Trophoblast cell (in vitro differentiated cells and primary cell): ENCODE measurements at regions not wholly inside any gene's neighbourhood (a gene's known extent, or its start where the extent isn't known, plus 50 kb on each side); places are given as distances from the start of the nearest gene placed in this dataset.
"Not testable (repeated sequence)": the region's sequence is repeated elsewhere in the genome, so short reads cannot be mapped to it uniquely, and the experiment has no call there.

Experiments
- DNase-seq, 2 donors: peaks; one replicate each; pipeline ENCODE4 v3.0.0-alpha.2; 2016
- H2AFZ ChIP-seq: 2 replicates; pipeline ENCODE4 v1.6.1; 2013; ENCODE audit warnings: low read length, moderate library complexity, mild to moderate bottlenecking; ENCODE audit not compliant: insufficient read depth, poor library complexity
- H2AK5ac ChIP-seq: 2 replicates; pipeline ENCODE4 v1.6.1; 2013; ENCODE audit warnings: mild to moderate bottlenecking, low read length
- H2BK120ac ChIP-seq: 2 replicates; pipeline ENCODE4 v1.6.1; 2013; ENCODE audit warnings: low read length, mild to moderate bottlenecking, moderate library complexity; ENCODE audit not compliant: insufficient read depth, poor library complexity
- H2BK12ac ChIP-seq: 2 replicates; pipeline ENCODE4 v1.6.1; 2013; ENCODE audit warnings: mild to moderate bottlenecking, low read length, moderate library complexity
- H2BK5ac ChIP-seq: 2 replicates; pipeline ENCODE4 v1.6.1; 2013; ENCODE audit warnings: low read length, low read depth, moderate library complexity, mild to moderate bottlenecking; ENCODE audit not compliant: poor library complexity
- H3K14ac ChIP-seq: 2 replicates; pipeline ENCODE4 v1.6.1; 2013; ENCODE audit warnings: mild to moderate bottlenecking, low read length
- H3K18ac ChIP-seq: 2 replicates; pipeline ENCODE4 v1.6.1; 2013; ENCODE audit warnings: mild to moderate bottlenecking, low read length
- H3K23ac ChIP-seq: 2 replicates; pipeline ENCODE4 v1.6.1; 2013; ENCODE audit warnings: low read length
- H3K27ac ChIP-seq: 2 replicates; pipeline ENCODE4 v1.5.1; 2013; ENCODE audit warnings: low read depth, mild to moderate bottlenecking, inconsistent platforms, low read length, moderate library complexity
- H3K27me3 ChIP-seq: 2 replicates; pipeline ENCODE4 v1.6.1; 2013; ENCODE audit warnings: inconsistent platforms, mild to moderate bottlenecking, low read length, moderate library complexity; ENCODE audit not compliant: insufficient read depth
- H3K36me3 ChIP-seq, 2 experiments: 1 replicate in 1 of 2; 2 replicates in 1 of 2; pipeline ENCODE4 v1.6.1; 2013; ENCODE audit warnings: low read length in 2 of 2, mild to moderate bottlenecking in 2 of 2, moderate library complexity in 1 of 2; ENCODE audit not compliant: insufficient read depth in 2 of 2, control insufficient read depth in 1 of 2
- H3K4ac ChIP-seq: 2 replicates; pipeline ENCODE4 v1.6.1; 2013; ENCODE audit warnings: low read depth, mild to moderate bottlenecking, low read length, moderate library complexity
- H3K4me1 ChIP-seq, 2 experiments: 1 replicate in 1 of 2; 2 replicates in 1 of 2; pipeline ENCODE4 v1.6.1; 2013; ENCODE audit warnings: low read length in 2 of 2, mild to moderate bottlenecking in 2 of 2, moderate library complexity in 1 of 2; ENCODE audit not compliant: insufficient read depth in 2 of 2, control insufficient read depth in 1 of 2
- H3K4me2 ChIP-seq: 2 replicates; pipeline ENCODE4 v1.6.1; 2013; ENCODE audit warnings: inconsistent platforms, mild to moderate bottlenecking, low read length, moderate library complexity
- H3K4me3 ChIP-seq: 2 replicates; pipeline ENCODE4 v1.5.1; 2013; ENCODE audit warnings: mild to moderate bottlenecking, low read depth, low read length, inconsistent platforms
- H3K79me1 ChIP-seq: one replicate; pipeline ENCODE4 v1.6.1; 2013; ENCODE audit warnings: low read length
- H3K79me2 ChIP-seq: 2 replicates; pipeline ENCODE4 v1.6.1; 2013; ENCODE audit warnings: low read length, mild to moderate bottlenecking; ENCODE audit not compliant: control insufficient read depth, insufficient read depth, poor library complexity
- H3K9ac ChIP-seq: 2 replicates; pipeline ENCODE4 v1.6.1; 2013; ENCODE audit warnings: mild to moderate bottlenecking, low read length
- H3K9me3 ChIP-seq: 2 replicates; pipeline ENCODE4 v1.6.1; 2013; ENCODE audit warnings: low read depth, mild to moderate bottlenecking, control low read depth, inconsistent platforms, low read length; ENCODE audit not compliant: insufficient read depth
- H4K12ac ChIP-seq: 2 replicates; pipeline ENCODE4 v1.6.1; 2013; ENCODE audit warnings: low read depth, mild to moderate bottlenecking, low read length, moderate library complexity
- H4K8ac ChIP-seq: 2 replicates; pipeline ENCODE4 v1.6.1; 2013; ENCODE audit warnings: low read depth, mild to moderate bottlenecking, low read length, moderate library complexity
- H4K91ac ChIP-seq: one replicate; pipeline ENCODE4 v1.6.1; 2013; ENCODE audit warnings: low read depth, mild to moderate bottlenecking, low read length, moderate library complexity
- WGBS: extraction: QIAGEN DNeasy Blood & Tissue Kit; methylation state at CpG from one replicate; pipeline ENCODE4 v1.1.7; 2013; ENCODE audit warnings: missing lambda C conversion rate; ENCODE audit not compliant: insufficient read length, insufficient coverage; ENCODE audit errors: extremely low coverage; 5-methylcytosine and 5-hydroxymethylcytosine counted together

GRCh38 chr13:50228527-50228926, 213.3 kb downstream of the KCNRG start:
- H3K4me2 ChIP-seq = no peak overlapping the region
- WGBS = no CpG with 5 or more reads among the region's 6 CpGs
- no peaks in the 10 kb centered on the region for H3K4me1 ChIP-seq
- no peak overlapping the region for H2BK5ac ChIP-seq
- no peak overlapping the region for H4K12ac ChIP-seq
- no peak overlapping the region for H3K27ac ChIP-seq
- no peak overlapping the region for H2AK5ac ChIP-seq
- no peak overlapping the region for H3K9ac ChIP-seq
- H4K8ac ChIP-seq = no peak overlapping the region
- no peaks in the 10 kb centered on the region for H3K9me3 ChIP-seq
- H3K18ac ChIP-seq = no peak overlapping the region
- no peak overlapping the region for H2BK120ac ChIP-seq
- no peaks in the 10 kb centered on the region for H3K79me1 ChIP-seq
- H2AFZ ChIP-seq = no peak overlapping the region
- no peak overlapping the region for H3K23ac ChIP-seq
- no peak overlapping the region for H4K91ac ChIP-seq
- H2BK12ac ChIP-seq = no peak overlapping the region
- H3K36me3 ChIP-seq = no peaks in the 10 kb centered on the region
- DNase-seq = no peak
- no peak overlapping the region for H3K14ac ChIP-seq
- H3K4ac ChIP-seq = no peak overlapping the region
- H3K27me3 ChIP-seq = no peaks in the 10 kb centered on the region
- H3K79me2 ChIP-seq = no peaks in the 10 kb centered on the region
- no peak overlapping the region for H3K4me3 ChIP-seq

GRCh38 chr13:50229960-50230661, 214.9 kb downstream of the KCNRG start:
- H2BK12ac ChIP-seq = no peak overlapping the region
- peaks cover 2% of the 10 kb centered on the region for H3K9me3 ChIP-seq
- no peak overlapping the region for H3K18ac ChIP-seq
- H3K27me3 ChIP-seq = no peaks in the 10 kb centered on the region
- no peak overlapping the region for H4K8ac ChIP-seq
- H3K9ac ChIP-seq = no peak overlapping the region
- no CpG with 5 or more reads among the region's 2 CpGs for WGBS
- H2BK5ac ChIP-seq = no peak overlapping the region
- no peak overlapping the region for H3K23ac ChIP-seq
- no peak overlapping the region for H3K4me2 ChIP-seq
- H4K91ac ChIP-seq = no peak overlapping the region
- no peak overlapping the region for H3K4me3 ChIP-seq
- peak in 1 of 2 donors; percentile 31 for DNase-seq
- no peaks in the 10 kb centered on the region for H3K4me1 ChIP-seq
- H3K36me3 ChIP-seq = no peaks in the 10 kb centered on the region
- H3K14ac ChIP-seq = no peak overlapping the region
- no peaks in the 10 kb centered on the region for H3K79me1 ChIP-seq
- no peak overlapping the region for H2AK5ac ChIP-seq
- H3K27ac ChIP-seq = no peak overlapping the region
- no peak overlapping the region for H3K4ac ChIP-seq
- no peaks in the 10 kb centered on the region for H3K79me2 ChIP-seq
- no peak overlapping the region for H2BK120ac ChIP-seq
- no peak overlapping the region for H4K12ac ChIP-seq
- no peak overlapping the region for H2AFZ ChIP-seq

GRCh38 chr13:50230662-50230978, 215.4 kb downstream of the KCNRG start:
- no peak for DNase-seq
- Histone ChIP-seq H3K79me2 (no peaks in the 10 kb centered on the region), H3K4me1 (no peaks in the 10 kb centered on the region), H3K4me2 (no peak overlapping the region), H2BK5ac (no peak overlapping the region), H2BK12ac (no peak overlapping the region), H2AFZ (no peak overlapping the region), H4K91ac (no peak overlapping the region), H3K14ac (no peak overlapping the region), H2BK120ac (no peak overlapping the region), H3K4ac (no peak overlapping the region), H4K8ac (no peak overlapping the region), H2AK5ac (no peak overlapping the region), H3K36me3 (no peaks in the 10 kb centered on the region), H4K12ac (no peak overlapping the region), H3K79me1 (no peaks in the 10 kb centered on the region), H3K27ac (no peak overlapping the region), H3K23ac (no peak overlapping the region), H3K27me3 (no peaks in the 10 kb centered on the region), H3K4me3 (no peak overlapping the region), H3K9me3 (peaks cover 2% of the 10 kb centered on the region), H3K18ac (no peak overlapping the region), H3K9ac (no peak overlapping the region)
- WGBS = no CpG with 5 or more reads among the region's 2 CpGs

GRCh38 chr13:50233574-50233973, 218.3 kb downstream of the KCNRG start:
- DNase-seq, H3K14ac ChIP-seq, H4K91ac ChIP-seq, H3K9me3 ChIP-seq, H2BK120ac ChIP-seq, H3K27me3 ChIP-seq, H2AK5ac ChIP-seq, H3K27ac ChIP-seq, H4K8ac ChIP-seq, H3K36me3 ChIP-seq, H3K79me2 ChIP-seq, H3K4me3 ChIP-seq, H4K12ac ChIP-seq, H3K23ac ChIP-seq, H3K18ac ChIP-seq, H3K4me1 ChIP-seq, H2BK12ac ChIP-seq, H3K79me1 ChIP-seq, H3K9ac ChIP-seq, H2BK5ac ChIP-seq, H3K4ac ChIP-seq, H2AFZ ChIP-seq, H3K4me2 ChIP-seq: not testable (repeated sequence)
- no CpG with 5 or more reads among the region's 5 CpGs for WGBS
